ENCODE measurements at regions not wholly inside any gene's neighbourhood (a gene's known extent, or its start where the extent isn't known, plus 50 kb on each side); places are given as distances from the start of the nearest gene placed in this dataset.
A peak's percentile ranks its signal among the peaks of the same experiment; 100 is the strongest.

DNA sequence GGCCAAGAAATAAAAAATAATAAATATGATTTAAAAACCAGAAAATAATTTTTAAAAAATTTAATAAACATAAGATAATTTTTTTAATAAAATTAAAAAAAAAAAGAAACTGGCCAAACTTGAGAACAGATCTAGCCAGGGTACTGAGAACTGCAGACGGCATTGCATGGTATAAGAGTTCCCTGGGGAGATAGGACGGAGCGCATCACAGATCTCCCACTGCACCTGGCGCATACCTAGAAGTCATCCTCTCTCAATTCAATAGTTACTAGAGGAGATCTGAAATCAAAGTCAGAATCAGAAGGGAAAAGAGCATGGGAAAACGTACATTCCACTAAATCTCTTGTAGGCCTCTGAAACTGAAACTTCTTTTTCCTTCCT lies 58.9 kb upstream of the BCL2L14 start:
- 92 to 97% (median 96%) methylated on average over 5 of the region's 5 CpGs for WGBS, 4 donors
- no peaks in the 10 kb centered on the region for H3K9me3 ChIP-seq (replicated peaks in 1 of 3)
- H3K4me1 ChIP-seq (replicated peaks in 1 of 2): peaks cover 0 to 9% of the 10 kb centered on the region in 2 donors
- H3K27ac ChIP-seq: no peak overlapping the region
- no peaks in the 10 kb centered on the region for H3K27me3 ChIP-seq
- H3K4me3 ChIP-seq: no peak overlapping the region
- intact Hi-C loops (cut with DNase I): no loop called here
- peak in 1 of 7 donors; percentile 11 for DNase-seq
- no peaks in the 10 kb centered on the region for H3K36me3 ChIP-seq (replicated peaks in 1 of 2)
- TF ChIP-seq CTCF (IDR thresholded peaks at IDR 0.05): no peak

DNA sequence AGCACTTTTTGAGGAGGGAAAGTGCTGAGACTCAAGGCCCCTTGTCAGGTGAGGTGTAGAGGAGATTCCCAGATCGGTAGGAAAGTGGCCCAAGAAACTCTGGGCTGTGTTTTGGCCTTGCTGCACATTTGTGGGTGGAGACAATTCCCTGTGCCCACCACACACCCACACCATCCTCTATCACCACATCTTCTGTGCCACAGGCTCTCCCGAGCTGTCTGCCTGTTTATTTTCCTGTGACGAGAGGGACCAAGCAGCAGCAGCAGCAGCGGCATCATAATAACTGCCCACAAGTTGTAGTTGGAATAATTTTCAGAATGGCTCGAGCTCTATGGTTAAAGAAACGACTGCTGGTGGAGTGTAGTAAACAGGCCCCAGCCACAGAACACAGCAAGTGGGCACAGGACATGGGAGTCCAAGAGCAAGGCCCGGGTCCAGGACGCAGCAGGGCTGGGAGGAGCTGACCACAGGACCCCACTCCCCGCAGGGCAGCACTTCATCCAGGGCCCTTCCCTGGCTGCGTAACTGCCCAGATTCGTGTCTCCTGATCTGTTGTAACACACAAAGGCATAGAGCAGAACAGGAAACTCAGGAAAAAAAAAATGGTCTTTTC lies 55.6 kb upstream of the BCL2L14 start:
- H3K9me3 ChIP-seq (replicated peaks in 1 of 3): no peaks in the 10 kb centered on the region
- H3K27ac ChIP-seq: no peak overlapping the region
- TF ChIP-seq POLR2A (IDR thresholded peaks at IDR 0.05) (no peak), CTCF (IDR thresholded peaks at IDR 0.05) (no peak)
- H3K27me3 ChIP-seq: no peaks in the 10 kb centered on the region
- no peaks in the 10 kb centered on the region for H3K36me3 ChIP-seq (replicated peaks in 1 of 2)
- 77 to 86% (median 79%) methylated on average over 9 to 11 of the region's 11 CpGs for WGBS, 4 donors
- H3K4me3 ChIP-seq: no peak overlapping the region
- peaks cover 0 to 5% of the 10 kb centered on the region in 2 donors for H3K4me1 ChIP-seq (replicated peaks in 1 of 2)
- DNase-seq: peak in 1 of 7 donors; percentile 35
- intact Hi-C loops (cut with DNase I): no loop called here

DNA sequence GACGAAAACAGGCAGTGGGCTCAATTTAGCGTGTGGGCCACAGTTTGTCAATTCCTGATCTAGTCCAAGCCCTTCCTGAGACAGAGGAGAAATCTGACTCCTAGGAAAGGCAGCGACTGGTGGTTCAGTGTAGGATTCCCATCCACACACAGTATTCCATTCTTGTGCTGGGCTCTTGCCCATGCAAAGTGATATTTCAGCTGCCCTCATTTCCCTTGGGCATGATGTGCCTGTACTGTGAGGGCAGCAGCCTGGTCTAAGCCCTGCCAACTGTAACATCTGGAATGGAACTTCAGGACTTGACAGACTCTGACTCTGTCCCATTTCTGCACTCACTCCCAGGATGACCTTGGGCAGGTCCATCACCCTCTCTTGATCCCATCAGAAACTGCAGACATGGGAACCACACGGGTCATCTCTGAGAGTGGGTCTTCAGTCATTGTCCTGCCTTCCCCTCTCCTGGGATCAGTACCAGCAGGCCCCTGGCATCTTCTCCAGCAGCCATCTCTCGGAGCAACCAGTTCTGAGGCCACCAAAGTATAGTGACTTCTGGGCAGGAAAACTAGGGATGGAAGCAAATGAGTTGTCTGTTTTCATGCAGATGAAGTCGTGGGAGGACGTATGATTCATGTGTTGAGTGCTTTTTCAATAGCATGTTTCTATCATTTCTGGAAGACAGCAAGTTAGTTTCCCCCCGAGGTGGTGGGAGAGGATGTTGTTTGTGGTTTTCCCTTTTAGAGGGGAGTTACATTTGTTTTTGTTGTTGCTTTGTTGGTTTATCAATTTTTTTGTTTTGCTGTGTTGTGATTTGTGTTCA lies 54.2 kb upstream of the BCL2L14 start:
- no peaks in the 10 kb centered on the region for H3K9me3 ChIP-seq (replicated peaks in 1 of 3)
- DNase-seq: peak in 1 of 7 donors; percentile 40
- intact Hi-C loops (cut with DNase I): no loop called here
- no peaks in the 10 kb centered on the region for H3K36me3 ChIP-seq (replicated peaks in 1 of 2)
- no peak overlapping the region for H3K4me3 ChIP-seq
- H3K27ac ChIP-seq: no peak overlapping the region
- no peak for TF ChIP-seq POLR2A (IDR thresholded peaks at IDR 0.05)
- no peak for TF ChIP-seq CTCF (IDR thresholded peaks at IDR 0.05)
- H3K27me3 ChIP-seq: no peaks in the 10 kb centered on the region
- 71 to 78% (median 75%) methylated on average over 8 of the region's 8 CpGs for WGBS, 4 donors
- no peaks in the 10 kb centered on the region for H3K4me1 ChIP-seq (replicated peaks in 1 of 2)

- intact Hi-C loops (cut with DNase I): no loop called here
- Histone ChIP-seq H3K4me3 (no peak overlapping the region), H3K27ac (no peak overlapping the region), H3K4me1 (replicated peaks in 1 of 2) (no peaks in the 10 kb centered on the region), H3K27me3 (no peaks in the 10 kb centered on the region), H3K9me3 (replicated peaks in 1 of 3) (no peaks in the 10 kb centered on the region), H3K36me3 (replicated peaks in 1 of 2) (no peaks in the 10 kb centered on the region)
- DNase-seq: peak in 1 of 7 donors; percentile 33
- 42 to 71% (median 65%) methylated on average over 2 to 3 of the region's 3 CpGs for WGBS, 4 donors
- no peak for TF ChIP-seq POLR2A (IDR thresholded peaks at IDR 0.05)
- no peak for TF ChIP-seq CTCF (IDR thresholded peaks at IDR 0.05)
Measured at GRCh38 chr12:12017135-12017581, 53.6 kb upstream of the BCL2L14 start.
